Vagina (tissue), 2 donors: ENCODE measurements at regions not wholly inside any gene's neighbourhood (a gene's known extent, or its start where the extent isn't known, plus 50 kb on each side); places are given as distances from the start of the nearest gene placed in this dataset.

Experiments used
- POLR2A ChIP-seq, 2 donors: fragments of 450-650 bp; IDR thresholded peaks; one replicate each; pipeline ENCODE4 v1.6.1; 2017; ENCODE audit warnings: antibody characterized with exemption in 2 of 2, mild to moderate bottlenecking in 2 of 2, moderate library complexity in 2 of 2
- POLR2AphosphoS5 ChIP-seq, 2 donors: sonication (generic); formaldehyde crosslinking; IDR thresholded peaks; one replicate each; pipeline ENCODE4 v1.9.0; 2017; ENCODE audit warnings: antibody characterized with exemption in 2 of 2, mild to moderate bottlenecking in 2 of 2, low read depth in 1 of 2; ENCODE audit not compliant: insufficient read depth in 1 of 2
- TF ChIP-seq, protein P1 (sequence below), 3 experiments: fragments of 450-650 bp in 2 of 3; fragments of 200-600 bp in 1 of 3; sonication (generic) in 1 of 3; IDR thresholded peaks; one replicate each; pipeline ENCODE4 v1.5.1; 2017 to 2019; ENCODE audit warnings: antibody characterized with exemption in 3 of 3, mild to moderate bottlenecking in 2 of 3, moderate library complexity in 2 of 3

DNA sequence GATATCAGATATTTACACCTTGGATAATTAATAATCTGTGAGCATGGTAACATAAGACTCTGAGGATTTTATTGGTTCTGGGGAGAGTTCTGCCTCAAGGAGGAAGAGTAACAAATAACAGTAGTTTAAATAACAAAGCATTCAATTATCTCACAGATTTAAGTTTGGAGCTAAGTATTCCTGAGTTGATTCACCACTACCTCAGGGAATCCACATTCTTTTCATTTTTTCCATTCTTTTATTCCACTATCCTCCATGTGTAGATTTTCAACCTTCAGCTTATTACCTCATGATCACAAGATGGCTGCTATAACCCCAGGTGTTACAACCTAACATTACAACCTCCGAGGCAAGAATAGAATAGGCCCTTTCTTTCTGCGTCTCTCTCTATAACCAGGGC is 252.2 kb upstream of the TOX3 start:
- TF ChIP-seq, protein P1, sequence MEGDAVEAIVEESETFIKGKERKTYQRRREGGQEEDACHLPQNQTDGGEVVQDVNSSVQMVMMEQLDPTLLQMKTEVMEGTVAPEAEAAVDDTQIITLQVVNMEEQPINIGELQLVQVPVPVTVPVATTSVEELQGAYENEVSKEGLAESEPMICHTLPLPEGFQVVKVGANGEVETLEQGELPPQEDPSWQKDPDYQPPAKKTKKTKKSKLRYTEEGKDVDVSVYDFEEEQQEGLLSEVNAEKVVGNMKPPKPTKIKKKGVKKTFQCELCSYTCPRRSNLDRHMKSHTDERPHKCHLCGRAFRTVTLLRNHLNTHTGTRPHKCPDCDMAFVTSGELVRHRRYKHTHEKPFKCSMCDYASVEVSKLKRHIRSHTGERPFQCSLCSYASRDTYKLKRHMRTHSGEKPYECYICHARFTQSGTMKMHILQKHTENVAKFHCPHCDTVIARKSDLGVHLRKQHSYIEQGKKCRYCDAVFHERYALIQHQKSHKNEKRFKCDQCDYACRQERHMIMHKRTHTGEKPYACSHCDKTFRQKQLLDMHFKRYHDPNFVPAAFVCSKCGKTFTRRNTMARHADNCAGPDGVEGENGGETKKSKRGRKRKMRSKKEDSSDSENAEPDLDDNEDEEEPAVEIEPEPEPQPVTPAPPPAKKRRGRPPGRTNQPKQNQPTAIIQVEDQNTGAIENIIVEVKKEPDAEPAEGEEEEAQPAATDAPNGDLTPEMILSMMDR (IDR thresholded peaks at IDR 0.05), result no peak
- no peak for TF ChIP-seq POLR2A (IDR thresholded peaks at IDR 0.05)
- no peak for TF ChIP-seq POLR2AphosphoS5 (IDR thresholded peaks at IDR 0.05; ENCODE audit: insufficient read depth in 1 of 2, low read depth in 1 of 2)
